ENCODE measurements at regions not wholly inside any gene's neighbourhood (a gene's known extent, or its start where the extent isn't known, plus 50 kb on each side); places are given as distances from the start of the nearest gene placed in this dataset.
A peak's percentile ranks its signal among the peaks of the same experiment; 100 is the strongest.
"Not testable (repeated sequence)": the region's sequence is repeated elsewhere in the genome, so short reads cannot be mapped to it uniquely, and the experiment has no call there.

DNA sequence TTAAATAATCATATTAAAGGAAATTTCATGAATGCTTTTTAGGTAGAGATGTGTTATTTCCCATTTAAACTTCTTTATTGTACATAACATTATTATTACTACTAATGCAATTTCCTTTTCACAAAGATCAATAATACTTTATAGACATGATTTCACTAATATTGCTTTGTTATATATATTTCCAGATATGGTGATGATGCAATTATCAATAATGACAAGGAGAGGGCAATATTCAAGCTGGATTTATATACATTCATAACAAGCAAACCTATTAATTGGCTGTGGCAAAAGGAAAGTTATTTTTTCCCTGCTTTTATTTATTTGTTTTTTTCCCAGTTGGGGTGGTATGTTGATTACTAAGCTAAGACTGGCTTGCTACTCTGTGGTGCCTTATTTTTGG, 113.5 kb downstream of the RAP2B start:
- TF ChIP-seq JUND (IDR thresholded peaks at IDR 0.05; ENCODE audit: low read depth), result no peak
- in situ Hi-C loops (cut with HindIII; ENCODE audit: low pct_unique_long_range_greater_than_20kb, low sequenced_read_pairs), result loop anchor here (25.0 kb wide), 1 partner anchor 238 kb away; no protein-coding TSS in a partner anchor
- no peak for DNase-seq (ENCODE audit: low read depth in 1 of 2, low spot score in 1 of 2)

DNA sequence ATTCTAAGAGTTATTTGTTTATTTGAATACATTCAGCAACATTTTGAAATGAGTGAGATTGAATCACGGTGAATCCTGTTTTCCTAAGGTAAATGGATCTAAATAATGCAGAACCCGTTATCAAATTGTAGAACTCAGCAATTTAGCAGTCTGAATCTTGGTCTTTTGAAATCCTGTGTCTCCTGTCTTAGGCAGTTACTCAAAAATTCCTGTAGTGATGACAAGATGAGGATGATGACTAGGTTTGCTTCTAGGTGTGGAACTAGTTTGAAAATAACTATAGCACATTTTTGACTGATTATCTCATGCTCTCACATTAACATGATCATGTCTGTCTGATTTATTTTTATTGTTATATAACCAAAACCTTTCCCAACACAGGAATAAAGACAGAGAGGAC, 115.0 kb downstream of the RAP2B start:
- in situ Hi-C loops (cut with HindIII; ENCODE audit: low pct_unique_long_range_greater_than_20kb, low sequenced_read_pairs), result loop anchor here (25.0 kb wide), 1 partner anchor 240 kb away; no protein-coding TSS in a partner anchor
- no peak for DNase-seq (ENCODE audit: low read depth in 1 of 2, low spot score in 1 of 2)
- no peak for TF ChIP-seq JUND (IDR thresholded peaks at IDR 0.05; ENCODE audit: low read depth)

DNA sequence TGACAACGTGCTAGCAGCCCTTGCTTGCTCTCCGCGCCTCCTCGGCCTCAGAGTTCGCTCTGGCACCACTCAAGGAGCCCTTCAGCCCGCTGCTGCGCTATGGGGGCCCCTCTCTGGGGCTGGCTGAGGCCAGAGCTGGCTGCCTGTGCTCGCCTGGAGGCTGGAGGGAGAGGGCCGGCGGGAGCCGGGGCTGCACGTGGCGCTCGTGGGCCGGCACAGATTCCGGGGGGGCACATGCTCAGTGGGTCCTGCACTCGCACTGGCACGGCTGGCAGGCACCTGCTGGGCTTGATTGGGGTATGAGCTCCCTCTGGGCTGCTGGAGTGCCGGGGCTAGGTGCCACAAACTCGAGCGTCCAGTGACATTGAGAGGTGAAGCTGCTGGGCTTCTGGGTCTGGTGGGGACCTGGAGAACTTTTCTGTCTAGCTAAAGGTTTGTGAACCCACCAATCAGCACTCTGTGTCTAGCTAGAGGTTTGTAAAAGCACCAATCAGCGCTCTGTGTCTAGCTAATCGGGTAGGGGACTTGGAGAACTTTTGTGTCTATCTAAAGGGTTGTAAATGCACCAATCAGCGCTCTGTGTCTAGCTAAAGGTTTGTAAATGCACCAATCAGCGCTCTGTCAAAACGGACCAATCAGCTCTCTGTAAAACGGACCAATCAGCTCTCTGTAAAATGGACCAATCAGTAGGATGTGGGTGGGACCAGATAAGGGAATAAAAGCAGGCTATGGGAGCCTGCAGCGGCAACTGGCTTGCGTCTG, 119.4 kb downstream of the RAP2B start:
- in situ Hi-C loops (cut with HindIII; ENCODE audit: low pct_unique_long_range_greater_than_20kb, low sequenced_read_pairs), result loop anchor here (25.0 kb wide), 1 partner anchor 244 kb away; no protein-coding TSS in a partner anchor
- not testable (repeated sequence) for DNase-seq (ENCODE audit: low read depth in 1 of 2, low spot score in 1 of 2)

DNA sequence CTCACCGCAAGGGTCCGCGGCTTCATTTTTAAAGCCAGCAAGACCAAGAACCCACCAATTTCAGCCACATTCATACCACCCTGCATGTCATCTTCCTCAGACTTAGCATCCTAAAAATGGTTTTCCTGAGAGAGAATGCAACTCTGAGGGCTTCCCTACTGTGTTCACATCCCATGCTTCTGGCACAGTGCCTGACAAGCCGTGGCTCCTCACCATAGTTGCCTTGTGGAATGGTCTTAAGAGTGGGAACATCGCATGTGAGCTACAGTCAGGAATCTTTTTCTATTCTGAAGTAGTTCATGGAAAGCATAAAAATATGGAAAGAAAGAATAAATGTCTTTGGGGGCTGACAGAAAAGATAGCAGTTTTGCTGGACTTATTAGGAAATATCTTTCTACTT, 120.3 kb downstream of the RAP2B start:
- in situ Hi-C loops (cut with HindIII; ENCODE audit: low pct_unique_long_range_greater_than_20kb, low sequenced_read_pairs), result loop anchor here (25.0 kb wide), 1 partner anchor 245 kb away; no protein-coding TSS in a partner anchor
- no peak for DNase-seq (ENCODE audit: low read depth in 1 of 2, low spot score in 1 of 2)
- TF ChIP-seq JUND (IDR thresholded peaks at IDR 0.05; ENCODE audit: low read depth), result no peak

DNA sequence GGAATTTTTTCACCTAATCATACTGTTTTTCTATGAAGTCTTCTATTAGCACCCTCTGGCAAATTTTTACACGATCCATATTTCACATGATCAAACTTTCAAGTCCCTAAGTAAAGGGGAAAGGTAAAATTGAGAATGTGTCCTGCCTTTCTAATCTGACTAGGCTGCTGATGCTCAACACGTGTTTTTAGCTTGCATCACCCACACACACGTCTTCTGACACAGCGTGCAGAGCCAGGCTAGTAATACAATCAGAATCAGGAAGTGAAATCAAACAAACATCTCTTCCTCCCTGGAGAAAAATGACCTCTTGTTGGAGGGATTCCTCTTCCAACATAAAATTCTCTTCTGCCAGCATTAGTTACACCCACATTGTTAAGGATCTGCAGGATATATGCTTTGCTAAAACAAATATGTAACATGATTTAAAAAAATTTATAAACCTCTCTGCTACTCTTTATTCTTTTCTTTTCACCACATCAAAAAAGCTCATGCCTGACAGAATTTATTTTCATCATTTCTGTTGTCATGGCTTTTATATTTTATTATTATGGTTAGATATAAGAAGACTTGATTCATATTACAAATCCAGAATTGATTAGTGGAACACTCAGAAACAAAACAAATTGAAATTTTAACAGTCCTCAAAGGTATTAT, 122.4 kb downstream of the RAP2B start:
- in situ Hi-C loops (cut with HindIII; ENCODE audit: low pct_unique_long_range_greater_than_20kb, low sequenced_read_pairs), result loop anchor here (25.0 kb wide), 1 partner anchor 247 kb away; no protein-coding TSS in a partner anchor
- peak in 1 of 2 experiments; percentile 43 for DNase-seq (ENCODE audit: low read depth in 1 of 2, low spot score in 1 of 2)
- TF ChIP-seq JUND (IDR thresholded peaks at IDR 0.05; ENCODE audit: low read depth), result no peak

DNA sequence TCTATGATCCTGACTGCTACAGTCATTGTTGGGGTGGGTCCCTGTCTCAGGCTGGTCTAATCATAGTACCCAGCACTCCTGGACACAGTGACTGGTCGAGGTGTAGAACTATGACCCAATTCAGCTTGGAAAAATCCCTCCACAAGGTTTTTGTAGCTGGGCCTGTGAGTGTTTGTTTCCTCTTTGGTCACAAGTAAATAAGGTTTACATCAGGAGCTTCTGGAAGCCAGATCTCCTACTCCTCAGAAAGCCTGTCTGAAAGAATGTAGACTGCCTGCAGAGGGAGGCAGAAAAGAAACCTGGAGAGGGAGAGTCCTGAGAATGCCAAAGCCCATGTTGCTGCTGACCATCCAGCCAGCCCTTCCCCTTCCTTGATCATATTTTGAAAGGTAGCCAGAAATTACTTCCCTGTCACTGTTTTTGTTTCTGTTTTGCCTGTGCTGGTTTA, 123.2 kb downstream of the RAP2B start:
- no peak for TF ChIP-seq JUND (IDR thresholded peaks at IDR 0.05; ENCODE audit: low read depth)
- DNase-seq (ENCODE audit: low read depth in 1 of 2, low spot score in 1 of 2), result peak; percentile 49 to 57
- in situ Hi-C loops (cut with HindIII; ENCODE audit: low pct_unique_long_range_greater_than_20kb, low sequenced_read_pairs), result loop anchor here (25.0 kb wide), 1 partner anchor 248 kb away; no protein-coding TSS in a partner anchor

DNA sequence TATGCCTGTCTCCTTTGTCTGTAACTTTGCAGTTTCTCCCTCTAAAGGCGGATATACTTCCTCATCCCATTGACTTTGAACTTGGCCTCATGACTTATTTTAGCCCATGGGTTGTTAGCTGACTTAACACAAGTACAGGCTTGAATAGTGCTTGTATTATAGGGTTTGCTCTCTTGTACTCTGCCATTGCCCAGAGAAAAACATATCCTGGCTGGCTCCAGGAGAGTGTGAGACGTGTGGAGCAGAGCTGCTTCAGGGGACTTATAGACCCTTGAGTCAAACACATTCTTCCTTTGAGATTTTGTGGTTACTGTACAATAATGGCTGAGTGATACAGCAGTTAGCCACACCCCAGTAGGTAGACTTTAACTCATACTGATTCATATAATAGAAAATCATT, 124.0 kb downstream of the RAP2B start:
- TF ChIP-seq JUND (IDR thresholded peaks at IDR 0.05; ENCODE audit: low read depth), result no peak
- DNase-seq (ENCODE audit: low read depth in 1 of 2, low spot score in 1 of 2), result no peak
- in situ Hi-C loops (cut with HindIII; ENCODE audit: low pct_unique_long_range_greater_than_20kb, low sequenced_read_pairs), result loop anchor here (25.0 kb wide), 1 partner anchor 249 kb away; no protein-coding TSS in a partner anchor

DNA sequence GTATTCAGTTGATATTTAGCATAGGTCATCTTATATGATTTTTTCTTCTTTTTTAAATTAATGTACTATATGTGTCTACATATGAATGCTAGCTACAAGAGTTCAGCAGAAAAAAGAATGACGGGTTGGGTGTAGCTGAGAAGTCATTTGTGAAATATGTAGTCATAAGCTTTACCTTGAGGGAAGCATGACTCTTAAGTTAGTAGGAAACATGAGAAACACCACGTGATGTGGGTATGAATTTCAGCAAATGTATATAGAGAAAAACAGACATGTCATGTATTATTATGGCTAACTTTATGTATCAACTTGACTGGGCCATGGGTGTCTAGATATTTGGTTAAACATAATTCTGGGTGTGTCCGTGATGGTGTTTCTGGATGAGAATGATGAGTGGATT, 125.0 kb downstream of the RAP2B start:
- no peak for TF ChIP-seq JUND (IDR thresholded peaks at IDR 0.05; ENCODE audit: low read depth)
- in situ Hi-C loops (cut with HindIII; ENCODE audit: low pct_unique_long_range_greater_than_20kb, low sequenced_read_pairs), result loop anchor here (25.0 kb wide), 1 partner anchor 250 kb away; no protein-coding TSS in a partner anchor

DNA sequence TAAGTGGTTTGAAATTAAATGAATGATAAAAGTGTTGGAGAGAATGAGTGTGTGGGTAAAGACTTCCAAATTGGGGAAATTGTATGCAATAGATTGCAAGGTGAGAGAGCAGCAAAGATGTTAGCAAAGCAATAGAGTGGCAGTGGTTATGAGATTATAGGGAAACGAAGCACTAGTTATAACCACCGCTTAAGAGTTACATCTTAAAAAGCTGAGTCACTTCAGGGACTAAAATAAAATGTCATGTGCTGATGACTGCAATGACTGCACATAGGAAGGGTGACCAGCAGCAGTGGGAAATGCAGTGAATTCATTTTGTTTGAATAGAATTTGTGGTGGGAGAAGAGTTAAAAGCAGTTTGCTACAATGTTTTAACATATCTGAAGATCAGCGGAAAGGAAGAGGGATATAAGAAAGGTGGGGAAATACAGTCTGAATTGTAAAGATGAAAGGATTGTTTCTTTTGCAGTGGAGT, 127.3 kb downstream of the RAP2B start:
- no peak for DNase-seq (ENCODE audit: low read depth in 1 of 2, low spot score in 1 of 2)
- in situ Hi-C loops (cut with HindIII; ENCODE audit: low pct_unique_long_range_greater_than_20kb, low sequenced_read_pairs), result loop anchor here (25.0 kb wide), 1 partner anchor 252 kb away; no protein-coding TSS in a partner anchor
- TF ChIP-seq JUND (IDR thresholded peaks at IDR 0.05; ENCODE audit: low read depth), result no peak

More for the DNA sequence above, 125.0 kb downstream of the RAP2B start:
- no peak for DNase-seq (ENCODE audit: low read depth in 1 of 2, low spot score in 1 of 2)

DNA sequence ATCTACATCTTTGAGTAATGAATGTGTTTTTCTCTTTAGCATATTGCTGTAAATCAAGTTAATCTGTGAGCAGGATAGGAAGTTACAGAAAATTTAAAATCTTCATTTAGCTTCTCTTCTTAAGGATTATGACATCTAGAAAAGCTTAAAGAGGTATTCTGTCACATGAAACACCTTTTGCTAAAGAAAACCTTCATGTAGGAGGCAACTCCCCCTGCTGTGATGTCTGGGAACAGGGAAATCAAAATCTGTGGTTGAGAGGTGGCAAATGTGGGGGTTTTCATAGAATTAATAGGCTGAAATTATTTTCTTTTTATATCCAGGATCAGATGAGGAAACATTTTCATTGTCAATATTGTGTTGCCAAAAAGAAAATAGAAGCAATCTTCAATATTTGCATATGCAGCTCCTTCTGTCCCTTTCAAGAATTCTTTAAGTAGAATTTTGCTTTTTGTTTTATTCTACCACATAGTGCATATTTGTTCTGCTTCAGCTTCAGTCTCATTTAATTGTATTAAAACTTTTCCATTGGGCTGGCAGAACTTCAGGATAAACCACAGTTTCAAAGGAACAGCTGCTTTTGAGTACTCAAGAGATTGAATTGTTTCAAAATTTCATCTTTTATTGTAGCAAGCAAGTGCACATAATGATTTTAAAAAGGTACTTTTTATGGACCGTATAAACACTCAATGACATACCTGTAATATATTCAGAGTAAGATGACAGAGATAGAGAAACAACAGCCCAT, 128.4 kb downstream of the RAP2B start:
- peak; percentile 30 to 56 for DNase-seq (ENCODE audit: low read depth in 1 of 2, low spot score in 1 of 2)
- no peak for TF ChIP-seq JUND (IDR thresholded peaks at IDR 0.05; ENCODE audit: low read depth)
- in situ Hi-C loops (cut with HindIII; ENCODE audit: low pct_unique_long_range_greater_than_20kb, low sequenced_read_pairs), result loop anchor here (25.0 kb wide), 1 partner anchor 253 kb away; no protein-coding TSS in a partner anchor

DNA sequence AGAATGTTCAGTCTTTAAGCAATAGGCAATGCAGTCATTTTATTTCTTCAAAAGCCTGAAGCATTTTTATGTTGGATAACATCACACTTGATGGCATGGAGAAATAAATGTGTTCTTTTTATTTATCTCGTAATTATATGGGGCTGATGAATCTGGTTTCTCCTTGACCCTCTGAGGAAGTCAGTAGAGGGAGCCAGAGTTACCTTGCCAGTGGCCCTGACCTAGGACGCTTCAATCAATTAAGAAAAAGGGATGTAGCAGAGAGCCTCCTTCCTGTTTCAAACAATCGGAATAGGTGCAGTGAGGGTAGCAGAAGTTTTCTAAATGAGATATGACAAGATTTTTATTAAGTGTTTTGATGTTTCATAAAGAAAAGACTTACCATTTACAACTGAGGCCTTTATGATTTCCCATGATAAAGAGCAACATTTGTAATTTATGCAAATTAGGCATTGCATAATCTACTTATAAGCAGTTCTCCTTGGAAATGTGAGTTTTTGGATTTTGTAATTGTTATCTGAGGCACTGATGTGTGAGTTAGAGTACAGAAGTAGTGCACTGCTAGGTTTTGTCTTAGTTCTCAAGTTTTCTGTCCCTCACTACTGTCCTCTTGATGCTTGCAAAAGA, 129.1 kb downstream of the RAP2B start:
- in situ Hi-C loops (cut with HindIII; ENCODE audit: low pct_unique_long_range_greater_than_20kb, low sequenced_read_pairs), result loop anchor here (25.0 kb wide), 1 partner anchor 254 kb away; no protein-coding TSS in a partner anchor
- TF ChIP-seq JUND (IDR thresholded peaks at IDR 0.05; ENCODE audit: low read depth), result no peak
- DNase-seq (ENCODE audit: low read depth in 1 of 2, low spot score in 1 of 2), result peak; percentile 30 to 72

All from T47D (cell line).